AG09309 (cell line): ENCODE measurements at regions not wholly inside any gene's neighbourhood (a gene's known extent, or its start where the extent isn't known, plus 50 kb on each side); places are given as distances from the start of the nearest gene placed in this dataset.

ENCODE experiments used
- DNase-seq: peaks from one replicate; pipeline ENCODE4 v3.0.0-alpha.2; 2010; ENCODE audit warnings: low read depth
- H3K4me3 ChIP-seq: 2 replicates; pipeline ENCODE4 v1.5.1; 2011; ENCODE audit warnings: mild to moderate bottlenecking, low read depth, low read length, moderate library complexity; ENCODE audit not compliant: control insufficient read depth
- TF ChIP-seq, protein P1 (sequence below): IDR thresholded peaks from 2 replicates; pipeline ENCODE4 v1.5.1; 2011; ENCODE audit warnings: mild to moderate bottlenecking, low read depth, low read length, inconsistent platforms; ENCODE audit not compliant: insufficient read depth, control insufficient read depth; ENCODE audit errors: missing control alignments

- TF ChIP-seq, protein P1, sequence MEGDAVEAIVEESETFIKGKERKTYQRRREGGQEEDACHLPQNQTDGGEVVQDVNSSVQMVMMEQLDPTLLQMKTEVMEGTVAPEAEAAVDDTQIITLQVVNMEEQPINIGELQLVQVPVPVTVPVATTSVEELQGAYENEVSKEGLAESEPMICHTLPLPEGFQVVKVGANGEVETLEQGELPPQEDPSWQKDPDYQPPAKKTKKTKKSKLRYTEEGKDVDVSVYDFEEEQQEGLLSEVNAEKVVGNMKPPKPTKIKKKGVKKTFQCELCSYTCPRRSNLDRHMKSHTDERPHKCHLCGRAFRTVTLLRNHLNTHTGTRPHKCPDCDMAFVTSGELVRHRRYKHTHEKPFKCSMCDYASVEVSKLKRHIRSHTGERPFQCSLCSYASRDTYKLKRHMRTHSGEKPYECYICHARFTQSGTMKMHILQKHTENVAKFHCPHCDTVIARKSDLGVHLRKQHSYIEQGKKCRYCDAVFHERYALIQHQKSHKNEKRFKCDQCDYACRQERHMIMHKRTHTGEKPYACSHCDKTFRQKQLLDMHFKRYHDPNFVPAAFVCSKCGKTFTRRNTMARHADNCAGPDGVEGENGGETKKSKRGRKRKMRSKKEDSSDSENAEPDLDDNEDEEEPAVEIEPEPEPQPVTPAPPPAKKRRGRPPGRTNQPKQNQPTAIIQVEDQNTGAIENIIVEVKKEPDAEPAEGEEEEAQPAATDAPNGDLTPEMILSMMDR = no peak
These were observed 168.5 kb downstream of the ACTL7B start for GRCh38 chr9:108687006-108687987.

GRCh38 chr9:108684288-108685025 is 171.3 kb downstream of the ACTL7B start:
- no peak overlapping the region for H3K4me3 ChIP-seq
- TF ChIP-seq, protein P1 = no peak
- DNase-seq = no peak

More at GRCh38 chr9:108687006-108687987, 168.5 kb downstream of the ACTL7B start:
- no peak overlapping the region for H3K4me3 ChIP-seq
- DNase-seq = peak; percentile 65

DNA sequence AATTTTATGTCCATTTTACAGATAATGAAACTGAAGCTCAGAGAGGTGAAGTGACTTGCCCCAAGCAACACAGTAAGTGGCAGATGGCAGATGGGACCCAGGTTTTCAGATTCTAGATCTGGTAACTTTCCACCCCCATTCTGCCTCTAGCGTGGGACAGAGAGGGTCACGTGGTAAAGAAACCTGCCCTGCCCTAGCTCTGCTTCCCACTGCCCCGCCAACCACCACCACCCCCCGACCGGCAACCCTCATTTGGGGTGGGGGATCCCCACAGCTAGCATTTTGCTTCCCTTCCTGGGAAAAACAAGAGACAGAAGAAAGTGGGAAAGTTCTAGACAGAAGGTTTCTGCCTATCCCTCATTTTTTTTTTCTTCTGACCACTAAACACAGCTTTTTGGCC is 172.5 kb downstream of the ACTL7B start:
- no peak for DNase-seq
- TF ChIP-seq, protein P1 = no peak
- no peak overlapping the region for H3K4me3 ChIP-seq

DNA sequence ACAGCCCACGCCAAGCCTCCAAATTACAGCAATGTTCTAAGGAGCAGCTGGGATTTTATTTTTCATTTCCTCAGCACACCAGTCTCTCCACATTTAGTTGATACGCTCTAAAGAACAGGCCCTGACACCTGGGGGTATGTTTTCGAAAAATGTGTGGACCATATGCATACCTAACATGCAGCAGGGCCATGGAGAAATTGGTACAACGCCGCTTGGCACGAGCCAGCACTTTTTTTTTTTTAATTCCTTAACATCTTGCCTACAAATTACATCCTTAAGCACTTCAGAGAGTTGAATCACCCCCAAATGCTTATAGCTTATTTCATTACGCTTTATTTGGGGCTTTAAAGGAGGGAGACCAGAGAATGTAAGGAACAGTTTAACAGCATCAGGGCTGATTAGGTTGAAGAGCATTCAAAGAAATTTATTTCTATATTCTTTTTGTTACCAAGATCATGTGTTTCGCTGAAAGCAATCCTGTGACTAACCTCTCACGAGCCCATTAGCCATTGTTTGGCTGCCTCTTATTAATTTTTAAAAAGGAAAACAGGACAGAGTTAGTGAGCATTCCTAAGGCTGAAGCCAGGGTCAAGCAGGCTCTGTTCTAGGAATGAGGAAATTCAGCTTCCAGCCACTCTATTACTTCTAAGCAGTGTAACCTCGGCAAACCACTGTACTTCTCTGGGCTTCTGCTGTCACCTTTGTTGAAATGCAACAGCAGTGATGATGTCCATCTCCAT is 173.8 kb downstream of the ACTL7B start:
- H3K4me3 ChIP-seq = no peak overlapping the region
- no peak for DNase-seq
- TF ChIP-seq, protein P1 = no peak

DNA sequence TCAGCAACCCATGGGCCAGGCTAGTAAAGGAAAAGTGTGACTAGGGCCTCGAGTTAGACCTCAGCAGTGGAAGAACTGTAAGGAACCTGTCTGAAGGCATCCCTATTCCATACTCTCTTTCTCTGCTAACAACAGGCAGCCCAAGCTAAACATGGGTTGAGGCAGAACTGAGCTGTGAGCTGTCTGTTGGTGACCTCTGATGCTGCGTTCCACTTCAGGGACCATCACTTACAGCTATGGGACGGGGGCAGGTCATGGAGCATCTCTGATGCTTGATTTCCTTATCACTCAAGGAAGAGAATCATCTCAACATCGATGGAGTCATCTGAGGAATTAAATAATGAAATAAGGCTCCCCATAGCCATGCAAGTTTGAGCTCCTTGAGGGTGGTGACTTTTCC is 174.8 kb downstream of the ACTL7B start:
- no peak for DNase-seq
- TF ChIP-seq, protein P1 = no peak
- no peak overlapping the region for H3K4me3 ChIP-seq

DNA sequence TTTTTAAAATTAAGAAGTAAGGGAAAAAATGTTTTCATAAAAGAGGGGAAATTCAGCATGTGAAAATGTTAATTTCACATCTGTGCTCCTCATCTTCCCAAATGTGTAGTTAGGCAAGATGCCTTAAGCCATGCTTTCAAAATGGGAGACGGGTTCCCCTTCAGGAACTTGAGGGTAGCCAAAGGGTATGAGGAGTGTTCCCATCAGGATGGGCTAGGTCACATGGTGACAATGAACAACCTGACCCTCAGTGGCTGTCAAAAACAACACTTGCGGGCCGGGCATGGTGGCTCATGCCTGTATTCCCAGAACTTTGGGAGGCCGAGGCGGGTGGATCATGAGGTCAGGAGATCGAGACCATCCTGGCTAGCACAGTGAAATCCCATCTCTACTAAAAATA is 178.0 kb downstream of the ACTL7B start:
- no peak overlapping the region for H3K4me3 ChIP-seq
- no peak for DNase-seq
- TF ChIP-seq, protein P1 = no peak
